Lung microvascular endothelial cell (primary cell): ENCODE measurements at regions not wholly inside any gene's neighbourhood (a gene's known extent, or its start where the extent isn't known, plus 50 kb on each side); places are given as distances from the start of the nearest gene placed in this dataset.
A peak's percentile ranks its signal among the peaks of the same experiment; 100 is the strongest.

ENCODE experiments used
- DNase-seq, 2 donors: peaks; one replicate each; pipeline versions ENCODE4 v3.0.0 to v3.0.0-alpha.2; 2010; ENCODE audit warnings: low read depth in 2 of 2

- no peak for DNase-seq
Observed at GRCh38 chr6:147756891-147757290, 248.4 kb downstream of the SAMD5 start.

- DNase-seq: no peak
Observed at GRCh38 chr6:147757291-147757690, 248.8 kb downstream of the SAMD5 start.

GRCh38 chr6:147758303-147758702 is 249.8 kb downstream of the SAMD5 start:
- no peak for DNase-seq

GRCh38 chr6:147759093-147759492 is 250.6 kb downstream of the SAMD5 start:
- DNase-seq: no peak

- DNase-seq: no peak
Observed at GRCh38 chr6:147759536-147759935, 251.0 kb downstream of the SAMD5 start.

- no peak for DNase-seq
Observed at GRCh38 chr6:147765541-147765940, 257.1 kb downstream of the SAMD5 start.

DNA sequence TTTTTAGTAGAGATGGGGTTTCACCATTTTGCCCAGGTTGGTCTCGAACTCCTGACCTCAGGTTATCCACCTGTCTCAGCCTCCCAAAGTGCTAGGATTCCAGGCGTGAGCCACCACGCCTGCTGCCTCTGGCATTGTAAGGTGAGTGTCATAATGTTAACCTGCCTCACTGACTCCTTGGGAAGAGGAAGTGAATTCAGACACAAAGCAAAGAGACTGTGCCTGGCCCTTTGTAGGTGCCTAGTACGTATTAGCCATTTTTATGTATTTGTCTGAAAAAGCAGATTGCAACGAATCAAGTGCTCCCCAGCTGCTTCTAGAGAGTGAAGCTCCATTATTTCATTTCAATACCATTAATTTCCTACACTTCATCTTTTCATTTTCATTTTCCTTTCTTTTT is 260.5 kb downstream of the SAMD5 start:
- no peak for DNase-seq

- DNase-seq: no peak
Observed at GRCh38 chr6:147769496-147770087, 261.1 kb downstream of the SAMD5 start.

- DNase-seq: no peak
Observed at GRCh38 chr6:147770221-147770620, 261.7 kb downstream of the SAMD5 start.

DNA sequence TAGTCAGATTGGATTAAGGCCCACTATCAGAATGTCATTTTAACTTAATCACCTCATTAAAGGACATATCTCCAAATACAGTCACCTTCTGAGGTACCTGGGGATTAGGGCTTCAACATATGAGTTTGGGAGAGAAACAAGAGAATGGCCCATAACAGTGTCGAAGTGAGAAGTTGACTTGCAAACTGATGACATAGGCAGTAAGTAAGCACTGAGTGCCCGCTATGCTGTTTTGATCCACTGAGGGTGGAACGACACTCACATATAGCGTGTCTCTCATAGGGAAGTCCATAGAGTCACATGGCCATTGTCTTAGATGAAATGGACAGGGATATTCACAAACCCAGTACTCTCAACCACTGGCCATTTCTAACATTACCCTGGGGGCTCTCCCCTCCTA is 264.2 kb downstream of the SAMD5 start:
- DNase-seq: no peak

GRCh38 chr6:147774856-147775255 is 266.4 kb downstream of the SAMD5 start:
- DNase-seq: peak in 1 of 2 donors; percentile 15

GRCh38 chr6:147776631-147777213 is 268.2 kb downstream of the SAMD5 start:
- DNase-seq: no peak

- no peak for DNase-seq
Observed at GRCh38 chr6:147779624-147780023, 271.1 kb downstream of the SAMD5 start.

DNA sequence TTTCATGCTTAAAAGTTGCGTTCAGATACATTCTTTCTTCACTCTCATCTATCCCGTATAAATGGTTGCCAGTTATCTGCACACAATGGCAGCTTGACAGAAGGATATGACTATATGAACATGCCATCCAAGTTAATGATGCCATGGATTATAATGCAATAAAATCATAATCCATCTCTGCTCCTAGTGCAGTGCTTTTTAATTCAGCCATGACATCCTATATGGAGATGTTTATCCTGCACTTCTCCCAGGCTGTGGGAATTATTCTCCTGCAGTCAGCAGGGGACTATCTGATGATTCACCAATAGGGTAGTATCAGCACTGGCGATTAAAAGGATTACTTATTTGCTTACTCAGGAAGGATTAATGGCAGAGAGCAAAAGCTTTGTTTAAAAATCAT is 273.8 kb downstream of the SAMD5 start:
- DNase-seq: peak in 1 of 2 donors; percentile 32

- no peak for DNase-seq
Observed at GRCh38 chr6:147784371-147784770, 275.9 kb downstream of the SAMD5 start.

GRCh38 chr6:147787417-147787816 is 278.9 kb downstream of the SAMD5 start:
- no peak for DNase-seq

DNA sequence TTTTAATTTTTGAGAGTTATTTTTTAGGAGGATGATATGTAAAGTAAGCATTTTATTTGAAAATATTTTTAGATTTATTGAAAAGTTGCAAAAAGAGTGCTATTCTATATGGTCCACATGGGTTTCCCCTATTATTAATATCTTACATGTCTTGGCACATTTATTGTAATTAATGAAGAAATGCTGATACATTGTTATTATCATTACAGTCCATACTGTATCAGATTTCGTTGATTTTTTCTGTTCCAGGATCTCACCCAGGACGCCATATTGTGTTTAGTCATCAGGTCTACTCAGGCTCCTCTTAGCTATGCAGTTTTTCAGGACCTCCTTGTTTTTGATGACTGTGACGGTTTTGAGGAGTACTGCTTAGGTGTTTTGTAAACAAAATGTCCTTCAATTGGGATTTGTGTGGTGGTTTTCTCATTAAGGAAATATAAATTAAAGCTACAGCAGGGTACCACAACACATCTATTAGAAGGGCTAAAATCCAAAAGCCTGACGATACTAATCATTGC is 281.0 kb downstream of the SAMD5 start:
- DNase-seq: no peak

DNA sequence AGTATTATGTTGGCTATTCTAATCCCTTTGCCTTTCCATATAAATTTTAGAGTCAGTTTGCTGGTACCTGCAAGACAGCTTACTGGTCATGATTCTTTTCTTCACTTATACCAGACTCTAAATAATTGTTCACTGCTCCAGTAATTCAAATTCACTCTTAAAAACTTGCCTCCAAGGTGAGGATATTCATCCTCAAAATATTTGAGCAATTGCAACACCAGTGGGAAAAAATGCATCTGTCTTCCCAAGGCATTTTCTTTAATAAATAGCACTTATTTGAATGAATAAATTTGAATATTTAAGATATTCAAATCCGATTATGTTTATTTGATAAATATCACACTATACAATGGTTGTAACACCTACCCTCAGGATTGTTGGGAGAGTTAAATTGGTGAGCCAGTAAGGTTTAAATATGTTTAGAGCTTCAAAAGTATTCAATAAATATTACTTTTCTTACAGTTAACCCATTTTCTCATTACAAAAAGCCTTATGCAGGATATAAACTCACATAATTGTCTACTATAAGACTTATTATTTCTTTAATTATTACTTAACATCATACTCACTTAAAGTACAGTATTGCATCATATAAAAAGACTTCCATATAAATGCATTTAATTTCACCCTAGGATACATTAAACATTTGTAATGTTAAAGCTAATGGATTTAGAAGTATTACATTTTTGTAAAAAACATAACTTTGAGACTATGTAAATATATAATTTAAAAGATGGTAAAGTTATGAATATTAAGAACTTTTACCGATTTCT is 285.6 kb downstream of the SAMD5 start:
- DNase-seq: no peak

DNA sequence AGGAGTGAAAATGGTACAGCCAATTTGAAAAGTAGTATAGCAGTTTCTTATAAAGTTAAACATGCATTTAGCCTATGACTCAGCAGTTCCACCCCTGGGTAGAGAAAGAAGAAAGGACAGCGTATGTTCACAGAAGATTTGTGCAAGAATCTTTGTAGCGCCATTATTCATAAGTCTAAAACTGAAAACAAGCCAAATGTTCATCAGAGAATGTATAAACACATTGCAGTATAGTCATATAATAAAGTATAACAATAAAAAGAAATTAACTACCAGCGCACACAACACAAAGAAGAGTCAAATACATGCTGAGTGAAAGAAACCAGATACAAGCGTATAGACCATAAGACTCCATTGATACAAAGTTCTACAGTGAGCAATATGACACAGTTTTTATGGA is 294.0 kb downstream of the SAMD5 start:
- no peak for DNase-seq

- DNase-seq: peak in 1 of 2 donors; percentile 14
Observed at GRCh38 chr6:147805155-147805554, 296.7 kb downstream of the SAMD5 start.

DNA sequence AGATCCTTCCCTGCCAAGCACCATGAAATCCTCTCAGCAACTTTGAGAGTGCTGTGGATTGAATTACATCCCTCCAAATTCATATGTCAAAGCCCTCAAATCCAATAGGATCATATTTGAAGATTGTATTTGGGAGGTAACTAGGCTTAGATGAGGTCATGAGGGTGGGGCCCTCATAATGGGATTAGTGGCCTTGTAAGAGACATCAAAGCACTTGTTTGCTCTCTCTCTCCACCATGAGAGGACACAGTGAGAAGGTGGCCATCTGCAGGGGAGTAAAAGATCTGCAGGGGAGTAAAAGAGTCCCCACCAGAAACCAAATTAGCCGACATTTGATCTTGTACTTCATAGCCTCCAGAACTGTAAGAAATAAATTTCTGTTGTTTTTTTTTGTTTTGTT is 298.2 kb downstream of the SAMD5 start:
- DNase-seq: no peak

GRCh38 chr6:147808640-147809039 is 300.1 kb downstream of the SAMD5 start:
- no peak for DNase-seq
